IMR-90 (cell line): ENCODE measurements at regions not wholly inside any gene's neighbourhood (a gene's known extent, or its start where the extent isn't known, plus 50 kb on each side); places are given as distances from the start of the nearest gene placed in this dataset.

Experiments used
- ATAC-seq: fragments of 200-7000 bp; cut with Tn5 transposase; 2 replicates; pipeline ENCODE4 v1.9.1; 2020; ENCODE audit warnings: low read depth, mild to moderate bottlenecking, moderate library complexity
- BruUV-seq: library from RNA; stranded (reverse); fragments of 400-500 nt; replicated peaks from 2 replicates; lab custom pipeline; 2021; lab: Mats Ljungman, UMichigan
- CTCF ChIA-PET: fragments of 300-600 bp; formaldehyde crosslinking; extraction: SDS; loops from one replicate; lab custom pipeline; 2021; ENCODE audit warnings: antibody characterized with exemption; lab: Yijun Ruan, JAX
- POLR2A ChIA-PET: fragments of 300-600 bp; sonication (Branson Sonifier 250); formaldehyde crosslinking; loops from one replicate; lab custom pipeline; 2022; ENCODE audit warnings: antibody characterized with exemption; ENCODE audit not compliant: unreplicated experiment; lab: Charles Lee
- DNase-seq: peaks from one replicate; pipeline ENCODE4 v3.0.0; 2013
- H2AFZ ChIP-seq: replicated peaks from 2 replicates; pipeline ENCODE3; 2013; ENCODE audit warnings: low read length, mild to moderate bottlenecking; ENCODE audit not compliant: poor library complexity
- H2AK5ac ChIP-seq: 2 replicates; pipeline ENCODE4 v1.6.1; 2013; ENCODE audit warnings: low read depth, low read length, inconsistent platforms
- H2AK9ac ChIP-seq: replicated peaks from 2 replicates; pipeline ENCODE3; 2013; ENCODE audit warnings: mild to moderate bottlenecking, low read depth, low read length, moderate library complexity; ENCODE audit not compliant: poor library complexity
- H2BK120ac ChIP-seq: 2 replicates; pipeline ENCODE4 v1.6.1; 2013; ENCODE audit warnings: low read depth, low read length, inconsistent platforms
- H2BK15ac ChIP-seq: 3 replicates; pipeline ENCODE4 v1.6.1; 2013; ENCODE audit warnings: low read depth, low read length, inconsistent platforms
- H2BK20ac ChIP-seq: 2 replicates; pipeline ENCODE4 v1.6.1; 2013; ENCODE audit warnings: low read depth, mild to moderate bottlenecking, inconsistent platforms, low read length, moderate library complexity
- H2BK5ac ChIP-seq: 2 replicates; pipeline ENCODE4 v1.6.1; 2013; ENCODE audit warnings: mild to moderate bottlenecking, low read depth, low read length, inconsistent platforms; ENCODE audit not compliant: poor library complexity, severe bottlenecking
- H3K14ac ChIP-seq: replicated peaks from 2 replicates; pipeline ENCODE4 v1.6.1; 2013; ENCODE audit warnings: low read depth, low read length, inconsistent platforms
- H3K18ac ChIP-seq: 2 replicates; pipeline ENCODE4 v1.6.1; 2013; ENCODE audit warnings: low read depth, low read length, control low read depth
- H3K23ac ChIP-seq: 2 replicates; pipeline ENCODE4 v1.6.1; 2013; ENCODE audit warnings: low read depth, low read length, inconsistent platforms
- H3K27ac ChIP-seq: 2 replicates; pipeline ENCODE4 v1.5.1; 2013; ENCODE audit warnings: mild to moderate bottlenecking, control low read depth, low read length; ENCODE audit not compliant: insufficient read depth
- H3K27me3 ChIP-seq: 2 replicates; pipeline ENCODE4 v1.6.1; 2013; ENCODE audit warnings: low read length; ENCODE audit not compliant: control insufficient read depth, insufficient read depth
- H3K36me3 ChIP-seq: 2 replicates; pipeline ENCODE4 v1.6.1; 2013; ENCODE audit warnings: low read length, mixed read lengths; ENCODE audit not compliant: control insufficient read depth, insufficient read depth
- H3K4ac ChIP-seq: 2 replicates; pipeline ENCODE4 v1.6.1; 2013; ENCODE audit warnings: low read depth, low read length, inconsistent platforms
- H3K4me1 ChIP-seq: 2 replicates; pipeline ENCODE4 v1.6.1; 2013; ENCODE audit warnings: low read length, mixed read lengths; ENCODE audit not compliant: control insufficient read depth, insufficient read depth
- H3K4me2 ChIP-seq: 2 replicates; pipeline ENCODE4 v1.6.1; 2013; ENCODE audit warnings: low read depth, mild to moderate bottlenecking, control low read depth, low read length, moderate library complexity
- H3K4me3 ChIP-seq: 2 replicates; pipeline ENCODE4 v1.5.1; 2013; ENCODE audit warnings: low read depth, mild to moderate bottlenecking, control low read depth, low read length, moderate library complexity; ENCODE audit not compliant: insufficient read depth
- H3K56ac ChIP-seq: 2 replicates; pipeline ENCODE4 v1.6.1; 2013; ENCODE audit warnings: low read length, inconsistent platforms; ENCODE audit not compliant: insufficient read depth; ENCODE audit errors: extremely low read depth
- H3K79me1 ChIP-seq, 2 experiments: 2 replicates each; pipeline ENCODE4 v1.6.1; 2013; ENCODE audit warnings: low read length in 2 of 2, inconsistent platforms in 1 of 2, low read depth in 1 of 2
- H3K9ac ChIP-seq: 2 replicates; pipeline ENCODE4 v1.6.1; 2013; ENCODE audit warnings: low read depth, low read length, control low read depth
- H3K9me1 ChIP-seq: 2 replicates; pipeline ENCODE4 v1.6.1; 2013; ENCODE audit warnings: low read length, inconsistent platforms; ENCODE audit not compliant: insufficient read depth
- H3K9me3 ChIP-seq: 2 replicates; pipeline ENCODE4 v1.6.1; 2013; ENCODE audit warnings: low read length; ENCODE audit not compliant: control insufficient read depth, insufficient read depth
- H4K20me1 ChIP-seq: 2 replicates; pipeline ENCODE4 v1.6.1; 2013; ENCODE audit warnings: low read length, inconsistent platforms; ENCODE audit not compliant: insufficient read depth
- H4K5ac ChIP-seq: 2 replicates; pipeline ENCODE4 v1.6.1; 2013; ENCODE audit warnings: mild to moderate bottlenecking, low read depth, low read length, control low read depth
- H4K8ac ChIP-seq, 2 experiments: 2 replicates each; pipeline ENCODE4 v1.6.1; 2013; ENCODE audit warnings: low read depth in 2 of 2, low read length in 2 of 2, control low read depth in 1 of 2, inconsistent platforms in 1 of 2
- H4K91ac ChIP-seq: 2 replicates; pipeline ENCODE4 v1.6.1; 2013; ENCODE audit warnings: low read depth, low read length, inconsistent platforms; ENCODE audit not compliant: insufficient read depth
- ELK1 ChIP-seq: fragments of 150-350 bp; IDR thresholded peaks from 2 replicates; pipeline ENCODE4 v1.6.1; 2016; ENCODE audit warnings: low read depth, mild to moderate bottlenecking, low read length, moderate library complexity, borderline replicate concordance
- FOS ChIP-seq: fragments of 150-350 bp; IDR thresholded peaks from 2 replicates; pipeline ENCODE4 v1.6.1; 2016; ENCODE audit warnings: low read depth, low read length
- WGBS, 2 experiments: methylation state at CpG; one replicate each; pipeline versions ENCODE4 v1.1.5 to v1.1.7; 2013; ENCODE audit warnings: missing lambda C conversion rate in 2 of 2; ENCODE audit not compliant: insufficient read length in 1 of 2; ENCODE audit errors: extremely low coverage in 2 of 2; 5-methylcytosine and 5-hydroxymethylcytosine counted together
- dilution Hi-C: fragments of 300-500 bp; cut with HindIII; formaldehyde crosslinking; loops from one replicate; pipeline ENCODE4 v1.14.3; 2018; ENCODE audit warnings: low sequenced_read_pairs; ENCODE audit not compliant: unreplicated experiment
- in situ Hi-C: fragments of 300-500 bp; cut with MboI; formaldehyde crosslinking; loops from 3 replicates; pipeline ENCODE4 v1.14.3; 2019; ENCODE audit warnings: low sequenced_read_pairs, inconsistent platforms, mixed read lengths
- intact Hi-C: fragments of 100-400 bp; cut with micrococcal nuclease; formaldehyde crosslinking; loops from 2 replicates; pipeline ENCODE4 v1.10.0; 2022

- Histone ChIP-seq H3K9me3 (no peaks in the 10 kb centered on the region), H3K9ac (no peak overlapping the region), H3K4me2 (no peak overlapping the region), H3K79me1 (no peaks in the 10 kb centered on the region), H3K4me3 (no peak overlapping the region), H2AFZ (no peak overlapping the region), H3K14ac (no peak overlapping the region), H3K23ac (no peak overlapping the region), H3K56ac (no peak overlapping the region), H2BK20ac (no peak overlapping the region), H2AK5ac (no peak overlapping the region), H3K27ac (no peak overlapping the region), H3K36me3 (no peaks in the 10 kb centered on the region), H4K8ac (no peak overlapping the region), H3K27me3 (no peaks in the 10 kb centered on the region), H3K4ac (no peak overlapping the region), H2AK9ac (no peak overlapping the region), H4K5ac (no peak overlapping the region), H2BK5ac (no peak overlapping the region), H3K18ac (no peak overlapping the region), H4K91ac (no peak overlapping the region), H4K20me1 (no peaks in the 10 kb centered on the region), H3K4me1 (peaks cover 5% of the 10 kb centered on the region), H3K9me1 (peaks cover 3% of the 10 kb centered on the region; the same call in 1 of the 2 replicates), H2BK120ac (no peak overlapping the region), H2BK15ac (no peak overlapping the region)
- CTCF ChIA-PET: interaction anchor here (0.6 kb wide), 1 partner anchor 85 kb away, joined by 3 read pairs; no protein-coding TSS in a partner anchor
- TF ChIP-seq ELK1 (no peak), FOS (peak; percentile 42; the same call in 1 of the 2 replicates)
- WGBS, 2 experiments: 0% methylated on average over 1 of the region's 3 CpGs; no CpG with 5 or more reads in 1 of the 2 experiments
- no TSS peak for BruUV-seq
- dilution Hi-C loops (no loop called here), in situ Hi-C loops (no loop called here), intact Hi-C loops (no loop called here)
- DNase-seq (peak; percentile 78), ATAC-seq (peak; percentile 46; the same call in 1 of the 2 replicates)
- POLR2A ChIA-PET: no interaction called here
Observed at GRCh38 chr15:39028069-39028468, 463.5 kb upstream of the RASGRP1 start.
